ENCODE measurements at regions not wholly inside any gene's neighbourhood (a gene's known extent, or its start where the extent isn't known, plus 50 kb on each side); places are given as distances from the start of the nearest gene placed in this dataset.

GRCh38 chr7:124536156-124536762 is 229.3 kb downstream of the GPR37 start:
- no peak for TF ChIP-seq POLR2A (IDR thresholded peaks at IDR 0.05)
- TF ChIP-seq, protein P1, sequence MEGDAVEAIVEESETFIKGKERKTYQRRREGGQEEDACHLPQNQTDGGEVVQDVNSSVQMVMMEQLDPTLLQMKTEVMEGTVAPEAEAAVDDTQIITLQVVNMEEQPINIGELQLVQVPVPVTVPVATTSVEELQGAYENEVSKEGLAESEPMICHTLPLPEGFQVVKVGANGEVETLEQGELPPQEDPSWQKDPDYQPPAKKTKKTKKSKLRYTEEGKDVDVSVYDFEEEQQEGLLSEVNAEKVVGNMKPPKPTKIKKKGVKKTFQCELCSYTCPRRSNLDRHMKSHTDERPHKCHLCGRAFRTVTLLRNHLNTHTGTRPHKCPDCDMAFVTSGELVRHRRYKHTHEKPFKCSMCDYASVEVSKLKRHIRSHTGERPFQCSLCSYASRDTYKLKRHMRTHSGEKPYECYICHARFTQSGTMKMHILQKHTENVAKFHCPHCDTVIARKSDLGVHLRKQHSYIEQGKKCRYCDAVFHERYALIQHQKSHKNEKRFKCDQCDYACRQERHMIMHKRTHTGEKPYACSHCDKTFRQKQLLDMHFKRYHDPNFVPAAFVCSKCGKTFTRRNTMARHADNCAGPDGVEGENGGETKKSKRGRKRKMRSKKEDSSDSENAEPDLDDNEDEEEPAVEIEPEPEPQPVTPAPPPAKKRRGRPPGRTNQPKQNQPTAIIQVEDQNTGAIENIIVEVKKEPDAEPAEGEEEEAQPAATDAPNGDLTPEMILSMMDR (IDR thresholded peaks at IDR 0.05), result no peak
- no peak for TF ChIP-seq EP300 (IDR thresholded peaks at IDR 0.05)
- TF ChIP-seq POLR2AphosphoS5 (IDR thresholded peaks at IDR 0.05), result no peak
- 41% methylated on average over 3 of the region's 3 CpGs for WGBS
- Histone ChIP-seq H3K27me3 (no peaks in the 10 kb centered on the region), H3K4me3 (no peak overlapping the region), H3K36me3 (no peaks in the 10 kb centered on the region), H3K9me3 (no peaks in the 10 kb centered on the region), H3K27ac (no peak overlapping the region), H3K4me1 (no peaks in the 10 kb centered on the region)
- no peak for DNase-seq (ENCODE audit: low spot score in 2 of 2)

DNA sequence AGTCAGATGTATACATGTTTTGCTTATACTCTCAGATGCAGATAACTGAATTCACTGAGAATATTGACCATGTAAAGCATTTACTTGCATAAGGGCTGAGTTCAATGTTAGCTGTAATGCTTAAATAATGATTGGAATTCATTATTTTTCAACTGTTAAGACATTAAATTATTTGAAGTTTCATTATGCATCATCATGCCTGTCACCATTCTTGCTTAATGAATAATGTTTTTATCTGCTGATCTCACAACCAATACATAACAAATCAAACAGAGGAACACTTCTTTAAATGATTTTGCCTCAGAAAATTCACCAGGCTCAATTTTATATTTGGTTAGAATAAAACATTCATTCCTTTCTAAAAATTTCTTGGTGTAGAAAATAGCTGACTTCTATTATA is 233.4 kb downstream of the GPR37 start:
- no peaks in the 10 kb centered on the region for H3K36me3 ChIP-seq
- no peak for TF ChIP-seq EP300 (IDR thresholded peaks at IDR 0.05)
- TF ChIP-seq, protein P1 (IDR thresholded peaks at IDR 0.05), result no peak
- no peak for TF ChIP-seq POLR2AphosphoS5 (IDR thresholded peaks at IDR 0.05)
- no peak for TF ChIP-seq POLR2A (IDR thresholded peaks at IDR 0.05)

GRCh38 chr7:124516911-124517310 is 248.7 kb downstream of the GPR37 start:
- Histone ChIP-seq H3K4me3 (no peak overlapping the region), H3K27me3 (no peaks in the 10 kb centered on the region), H3K4me1 (no peaks in the 10 kb centered on the region), H3K27ac (no peak overlapping the region), H3K36me3 (no peaks in the 10 kb centered on the region), H3K9me3 (no peaks in the 10 kb centered on the region)
- TF ChIP-seq POLR2AphosphoS5 (IDR thresholded peaks at IDR 0.05), result no peak
- TF ChIP-seq, protein P1 (IDR thresholded peaks at IDR 0.05), result no peak
- TF ChIP-seq POLR2A (IDR thresholded peaks at IDR 0.05), result no peak
- TF ChIP-seq EP300 (IDR thresholded peaks at IDR 0.05), result no peak
- DNase-seq (ENCODE audit: low spot score in 2 of 2), result no peak

More for the DNA sequence above, 233.4 kb downstream of the GPR37 start:
- H3K27me3 ChIP-seq, result no peaks in the 10 kb centered on the region
- no peak overlapping the region for H3K4me3 ChIP-seq
- no peaks in the 10 kb centered on the region for H3K9me3 ChIP-seq
- H3K27ac ChIP-seq, result no peak overlapping the region
- no peak for DNase-seq (ENCODE audit: low spot score in 2 of 2)
- no peaks in the 10 kb centered on the region for H3K4me1 ChIP-seq

- H3K9me3 ChIP-seq, result no peaks in the 10 kb centered on the region
Observed at GRCh38 chr7:124515106-124515830, 250.3 kb downstream of the GPR37 start.

GRCh38 chr7:124514471-124514870 is 251.1 kb downstream of the GPR37 start:
- WGBS, result 71% methylated on average over 2 of the region's 2 CpGs
- Histone ChIP-seq H3K27ac (no peak overlapping the region), H3K27me3 (no peaks in the 10 kb centered on the region), H3K4me3 (no peak overlapping the region), H3K9me3 (no peaks in the 10 kb centered on the region), H3K4me1 (no peaks in the 10 kb centered on the region), H3K36me3 (no peaks in the 10 kb centered on the region)
- TF ChIP-seq EP300 (IDR thresholded peaks at IDR 0.05), result no peak
- no peak for TF ChIP-seq POLR2AphosphoS5 (IDR thresholded peaks at IDR 0.05)
- TF ChIP-seq POLR2A (IDR thresholded peaks at IDR 0.05), result no peak
- TF ChIP-seq, protein P1 (IDR thresholded peaks at IDR 0.05), result no peak
- DNase-seq (ENCODE audit: low spot score in 2 of 2), result no peak

More at GRCh38 chr7:124515106-124515830, 250.3 kb downstream of the GPR37 start:
- Histone ChIP-seq H3K4me1 (no peaks in the 10 kb centered on the region), H3K4me3 (no peak overlapping the region), H3K27me3 (no peaks in the 10 kb centered on the region), H3K27ac (no peak overlapping the region), H3K36me3 (no peaks in the 10 kb centered on the region)
- TF ChIP-seq POLR2A (IDR thresholded peaks at IDR 0.05), result no peak
- TF ChIP-seq, protein P1 (IDR thresholded peaks at IDR 0.05), result no peak
- no peak for TF ChIP-seq EP300 (IDR thresholded peaks at IDR 0.05)
- no peak for TF ChIP-seq POLR2AphosphoS5 (IDR thresholded peaks at IDR 0.05)
- 42% methylated on average over 4 of the region's 4 CpGs for WGBS
- DNase-seq (ENCODE audit: low spot score in 2 of 2), result no peak

Measured in suprapubic skin (tissue), 4 donors.